ENCODE measurements at regions not wholly inside any gene's neighbourhood (a gene's known extent, or its start where the extent isn't known, plus 50 kb on each side); places are given as distances from the start of the nearest gene placed in this dataset.
"Not testable (repeated sequence)": the region's sequence is repeated elsewhere in the genome, so short reads cannot be mapped to it uniquely, and the experiment has no call there.

- DNase-seq (ENCODE audit: low spot score): no peak
These were observed 165.3 kb upstream of the SLC27A6 start for GRCh38 chr5:128799945-128800344.

- DNase-seq (ENCODE audit: low spot score): no peak
These were observed 164.9 kb upstream of the SLC27A6 start for GRCh38 chr5:128800377-128800776.

- no peak for DNase-seq (ENCODE audit: low spot score)
These were observed 151.8 kb upstream of the SLC27A6 start for GRCh38 chr5:128813317-128814070.

- no peak for DNase-seq (ENCODE audit: low spot score)
These were observed 150.1 kb upstream of the SLC27A6 start for GRCh38 chr5:128815201-128815600.

- DNase-seq (ENCODE audit: low spot score): no peak
These were observed 139.5 kb upstream of the SLC27A6 start for GRCh38 chr5:128825826-128826225.

GRCh38 chr5:128826275-128826674 is 139.0 kb upstream of the SLC27A6 start:
- no peak for DNase-seq (ENCODE audit: low spot score)

GRCh38 chr5:128836571-128836970 is 128.7 kb upstream of the SLC27A6 start:
- DNase-seq (ENCODE audit: low spot score): no peak

GRCh38 chr5:128838623-128839022 is 126.7 kb upstream of the SLC27A6 start:
- no peak for DNase-seq (ENCODE audit: low spot score)

- no peak for DNase-seq (ENCODE audit: low spot score)
These were observed 123.0 kb upstream of the SLC27A6 start for GRCh38 chr5:128842241-128842640.

- DNase-seq (ENCODE audit: low spot score): peak; percentile 9
These were observed 120.8 kb upstream of the SLC27A6 start for GRCh38 chr5:128844354-128844923.

GRCh38 chr5:128850049-128850448 is 115.2 kb upstream of the SLC27A6 start:
- no peak for DNase-seq (ENCODE audit: low spot score)

GRCh38 chr5:128854931-128855330 is 110.4 kb upstream of the SLC27A6 start:
- no peak for DNase-seq (ENCODE audit: low spot score)

- DNase-seq (ENCODE audit: low spot score): no peak
These were observed 108.1 kb upstream of the SLC27A6 start for GRCh38 chr5:128857076-128857677.

GRCh38 chr5:128858995-128859394 is 106.3 kb upstream of the SLC27A6 start:
- DNase-seq (ENCODE audit: low spot score): no peak

- DNase-seq (ENCODE audit: low spot score): not testable (repeated sequence)
These were observed 104.1 kb upstream of the SLC27A6 start for GRCh38 chr5:128861155-128861554.

- DNase-seq (ENCODE audit: low spot score): no peak
These were observed 95.3 kb upstream of the SLC27A6 start for GRCh38 chr5:128869970-128870369.

GRCh38 chr5:128870373-128870772 is 94.9 kb upstream of the SLC27A6 start:
- DNase-seq (ENCODE audit: low spot score): no peak

GRCh38 chr5:128870923-128871322 is 94.4 kb upstream of the SLC27A6 start:
- no peak for DNase-seq (ENCODE audit: low spot score)

- no peak for DNase-seq (ENCODE audit: low spot score)
These were observed 88.5 kb upstream of the SLC27A6 start for GRCh38 chr5:128876569-128877382.

GRCh38 chr5:128877476-128877875 is 87.8 kb upstream of the SLC27A6 start:
- DNase-seq (ENCODE audit: low spot score): no peak

GRCh38 chr5:128881502-128882018 is 83.7 kb upstream of the SLC27A6 start:
- DNase-seq (ENCODE audit: low spot score): no peak

- DNase-seq (ENCODE audit: low spot score): no peak
These were observed 79.5 kb upstream of the SLC27A6 start for GRCh38 chr5:128885649-128886255.
